GM19463 (cell line): ENCODE measurements at regions not wholly inside any gene's neighbourhood (a gene's known extent, or its start where the extent isn't known, plus 50 kb on each side); places are given as distances from the start of the nearest gene placed in this dataset.
"Not testable (repeated sequence)": the region's sequence is repeated elsewhere in the genome, so short reads cannot be mapped to it uniquely, and the experiment has no call there.

ENCODE experiments used
- ATAC-seq: cut with Tn5 transposase; IDR thresholded peaks from one replicate; pipeline ENCODE4 v1.9.1; 2021; ENCODE audit warnings: mild to moderate bottlenecking, moderate library complexity; ENCODE audit not compliant: unreplicated experiment

DNA sequence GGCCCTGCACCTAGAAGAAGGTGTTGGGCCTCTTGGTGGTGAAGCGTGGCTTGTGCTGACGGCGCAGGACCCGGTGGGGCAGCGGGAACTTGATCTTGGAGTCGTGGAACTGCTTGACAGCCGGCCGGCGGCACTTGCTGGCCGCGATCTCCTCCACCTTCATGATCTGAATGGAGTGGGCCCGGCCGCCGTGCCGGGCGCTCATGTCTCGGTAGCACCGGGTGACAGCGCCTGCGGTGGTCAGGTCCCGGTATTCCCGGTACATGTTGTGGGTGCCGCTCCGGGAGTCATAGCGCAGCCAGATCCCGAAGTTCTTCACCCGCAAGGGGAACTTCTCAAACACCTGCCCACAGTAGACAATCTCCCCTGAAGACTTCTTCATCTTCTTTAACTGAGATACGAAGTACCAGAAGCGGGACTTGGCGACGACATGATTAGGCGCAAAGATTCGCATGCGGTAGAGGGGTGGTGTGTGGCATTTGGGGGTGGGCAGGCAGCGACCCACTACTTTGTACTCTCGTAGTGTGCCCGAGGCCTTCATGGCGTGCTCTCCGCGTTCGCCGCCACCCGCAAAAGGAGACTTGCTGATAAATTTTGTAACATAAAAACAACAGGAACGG is 92.1 kb upstream of the MSH6 start:
- ATAC-seq: not testable (repeated sequence)

DNA sequence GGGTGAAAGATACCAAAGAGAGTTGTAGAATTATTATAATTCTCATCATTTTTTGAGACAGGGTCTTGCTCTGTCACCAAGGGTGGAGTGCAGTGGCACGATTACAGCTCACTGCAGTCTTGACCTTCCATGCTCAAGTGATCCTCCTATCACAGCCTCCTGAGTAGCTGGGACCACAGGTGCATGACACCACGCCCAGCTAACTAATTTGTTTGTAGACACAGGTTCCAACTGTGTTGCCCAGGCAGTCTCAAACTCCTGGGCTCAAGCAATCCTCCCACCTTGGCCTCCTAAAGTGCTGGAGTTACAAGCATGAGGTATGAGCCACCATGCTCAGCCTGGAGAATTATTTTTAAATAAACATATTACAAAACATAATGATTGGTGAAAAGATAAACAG is 92.8 kb upstream of the MSH6 start:
- no peak for ATAC-seq

DNA sequence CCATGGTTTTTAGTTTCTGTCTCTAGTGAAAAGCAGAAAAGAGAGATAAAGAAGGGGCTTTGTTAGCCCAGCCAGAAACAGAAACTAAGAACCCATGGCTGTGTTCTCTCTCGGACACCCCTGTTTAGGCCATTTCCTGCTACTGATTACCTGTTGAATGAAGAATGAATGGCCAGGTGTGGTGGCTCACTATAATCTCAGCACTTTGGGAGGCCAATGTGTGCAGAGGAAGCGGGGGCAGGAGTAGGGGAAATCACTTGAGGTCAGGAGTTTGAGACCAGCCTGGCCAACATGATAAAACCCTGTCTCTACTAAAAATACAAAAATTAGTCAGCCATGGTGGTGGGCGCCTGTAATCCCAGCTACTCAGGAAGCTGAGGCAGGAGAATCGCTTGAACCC is 93.8 kb upstream of the MSH6 start:
- peak; percentile 65 for ATAC-seq

DNA sequence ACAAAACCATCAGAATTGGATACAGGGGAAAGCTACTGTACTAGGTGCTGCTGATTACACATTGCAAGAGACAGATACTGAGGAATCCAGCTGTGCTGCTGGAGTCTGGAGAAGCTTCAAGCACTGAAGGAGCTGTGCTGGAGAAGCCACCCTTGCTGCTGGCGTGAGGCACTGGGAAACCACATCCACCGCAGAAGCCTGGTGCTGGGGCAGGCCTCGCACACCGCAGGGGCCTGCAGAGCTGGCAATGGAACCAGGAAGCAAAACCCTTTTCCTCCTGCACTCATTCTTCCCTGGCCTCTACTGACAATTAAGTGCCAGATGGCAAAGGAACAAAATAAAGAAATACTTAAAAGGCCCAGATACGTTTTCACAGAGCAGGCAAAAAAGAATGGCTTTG is 94.4 kb upstream of the MSH6 start:
- ATAC-seq: no peak

DNA sequence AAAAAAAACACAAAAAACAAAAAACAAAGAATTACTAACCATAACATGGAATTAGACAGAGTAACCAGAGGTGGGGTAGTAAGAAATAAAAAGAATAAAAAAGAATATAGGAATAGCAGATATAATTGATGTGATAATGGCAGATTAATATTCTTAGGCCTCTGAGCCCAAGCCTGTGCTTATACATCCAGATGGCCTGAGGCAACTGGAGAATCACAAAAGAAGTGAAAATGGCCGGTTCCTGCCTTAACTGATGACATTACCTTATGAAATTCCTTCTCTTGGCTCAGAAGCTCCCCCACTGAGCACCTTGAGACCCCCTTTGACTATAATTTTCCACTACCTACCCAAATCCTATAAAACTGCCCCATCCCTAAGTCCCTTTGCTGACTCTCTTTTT is 95.1 kb upstream of the MSH6 start:
- ATAC-seq: no peak

DNA sequence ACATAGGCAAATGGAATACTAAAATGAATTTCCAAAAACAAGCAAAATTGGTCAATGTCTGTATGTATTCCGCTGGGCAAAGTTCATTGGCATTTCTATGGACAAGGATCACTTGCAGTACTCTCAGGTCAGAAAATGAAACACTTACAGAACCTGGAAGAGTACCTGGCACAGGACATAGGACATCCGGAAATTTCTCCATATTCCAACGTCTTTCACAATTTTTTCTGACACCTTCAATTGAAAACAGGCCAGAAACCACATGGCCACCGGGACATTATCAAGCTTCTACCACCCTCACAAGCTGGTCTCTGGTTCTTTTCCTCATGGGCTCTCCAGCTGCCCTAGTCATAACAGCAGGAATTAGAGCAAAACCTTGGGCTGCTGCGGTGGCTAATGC is 96.9 kb upstream of the MSH6 start:
- ATAC-seq: no peak

DNA sequence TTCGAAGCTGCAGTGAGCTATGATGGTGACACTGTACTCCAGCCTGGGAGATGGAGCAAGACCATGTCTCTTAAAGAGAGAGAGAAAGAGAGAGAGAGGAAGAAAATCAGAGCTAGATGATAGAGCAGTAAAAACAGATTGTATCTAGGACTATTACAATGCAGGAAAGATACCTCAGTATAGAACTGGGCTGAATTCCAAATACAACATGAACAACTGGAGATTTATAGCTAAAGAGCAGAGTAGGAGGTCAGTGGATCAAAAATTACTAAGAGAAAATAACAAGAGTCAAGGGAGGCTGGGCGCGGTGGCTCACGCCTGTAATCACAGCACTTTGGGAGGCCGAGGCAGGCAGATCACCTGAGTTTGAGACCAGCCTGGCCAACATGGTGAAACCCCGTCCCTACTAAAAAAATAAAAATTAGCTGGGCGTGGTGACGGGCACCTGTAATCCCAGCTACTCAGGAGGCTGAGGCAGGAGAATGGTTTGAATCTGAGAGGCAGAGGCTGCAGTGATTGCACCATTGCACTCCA is 100.7 kb upstream of the MSH6 start:
- ATAC-seq: no peak

DNA sequence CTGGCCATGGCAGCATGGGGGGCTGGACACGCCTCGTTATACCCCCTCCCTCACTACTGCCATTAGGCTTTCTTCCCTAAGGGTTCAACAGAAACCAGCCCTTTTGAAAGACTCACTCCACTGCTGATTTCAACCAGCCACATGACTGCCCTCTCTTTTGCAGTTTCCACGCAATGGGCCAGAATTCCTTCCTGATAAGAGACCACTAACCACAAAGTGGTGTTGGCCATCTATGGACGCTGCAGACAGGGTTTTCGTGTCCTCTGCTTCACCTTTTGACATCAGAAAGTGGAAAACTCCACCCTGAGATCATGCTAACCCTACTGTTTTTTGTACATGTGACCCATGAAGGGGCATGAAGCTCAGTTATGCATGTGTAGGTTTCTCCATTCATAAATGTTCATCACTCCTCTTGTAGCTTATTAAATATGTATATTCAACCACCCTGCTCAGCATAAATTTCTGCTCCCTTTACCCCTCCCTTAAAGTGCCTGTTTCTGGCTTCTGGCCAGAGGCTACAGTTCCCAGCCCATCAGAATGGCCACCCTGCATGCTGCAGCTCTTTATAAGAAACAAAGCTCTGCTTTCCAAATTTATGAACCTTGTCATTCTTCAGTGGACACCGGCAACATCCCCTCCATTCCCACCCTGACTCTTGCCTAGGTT is 105.6 kb upstream of the KCNK12 start:
- no peak for ATAC-seq

DNA sequence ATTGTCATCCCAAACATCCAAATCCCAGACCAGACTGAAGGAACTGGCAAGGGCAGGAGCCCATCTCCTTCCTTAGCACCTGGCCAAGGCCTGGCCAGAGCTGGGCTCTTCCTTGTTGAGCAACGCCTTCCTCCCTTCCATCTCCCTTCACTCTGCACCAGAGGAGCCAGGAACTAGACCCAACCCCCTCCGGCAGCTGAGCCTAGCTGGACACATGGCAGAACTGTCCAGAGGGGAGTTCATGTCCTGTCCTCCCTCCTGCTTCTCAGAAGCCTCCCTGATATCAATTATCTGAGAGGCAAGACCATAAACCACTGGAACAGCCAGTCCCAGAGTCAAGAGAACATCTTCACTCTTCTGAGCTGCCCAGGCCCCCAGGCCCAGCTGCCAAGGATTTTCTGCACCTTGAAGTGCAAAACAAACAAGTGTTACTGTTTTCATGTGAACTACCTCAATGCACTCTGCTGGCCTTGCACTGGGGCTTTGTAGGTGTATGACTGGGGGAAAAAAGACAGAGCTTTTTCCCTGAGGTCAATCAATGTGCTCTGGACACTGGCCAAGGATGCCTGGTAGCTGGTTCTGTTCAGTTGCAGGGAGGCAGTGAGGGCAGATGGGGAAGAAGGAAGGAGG is 104.5 kb upstream of the KCNK12 start:
- ATAC-seq: no peak

DNA sequence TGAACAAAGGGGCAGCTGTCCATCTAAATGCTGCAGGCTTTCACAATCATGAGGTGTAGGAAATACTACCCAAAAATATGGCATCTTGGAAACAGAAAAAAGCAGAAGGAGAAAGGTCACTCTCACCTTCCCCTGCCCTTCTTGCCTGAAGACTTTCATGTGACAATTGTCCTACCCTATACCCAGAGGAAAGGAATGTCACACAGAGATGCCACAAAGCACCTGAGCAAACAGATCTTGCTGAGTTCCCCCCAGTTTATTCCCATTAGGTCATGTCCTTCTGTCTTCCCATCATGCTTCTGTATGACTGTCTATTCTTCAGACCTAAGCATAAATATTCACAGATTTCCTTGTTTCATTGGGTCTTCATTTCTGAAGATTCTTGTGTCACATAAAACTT is 95.5 kb upstream of the KCNK12 start:
- ATAC-seq: no peak

DNA sequence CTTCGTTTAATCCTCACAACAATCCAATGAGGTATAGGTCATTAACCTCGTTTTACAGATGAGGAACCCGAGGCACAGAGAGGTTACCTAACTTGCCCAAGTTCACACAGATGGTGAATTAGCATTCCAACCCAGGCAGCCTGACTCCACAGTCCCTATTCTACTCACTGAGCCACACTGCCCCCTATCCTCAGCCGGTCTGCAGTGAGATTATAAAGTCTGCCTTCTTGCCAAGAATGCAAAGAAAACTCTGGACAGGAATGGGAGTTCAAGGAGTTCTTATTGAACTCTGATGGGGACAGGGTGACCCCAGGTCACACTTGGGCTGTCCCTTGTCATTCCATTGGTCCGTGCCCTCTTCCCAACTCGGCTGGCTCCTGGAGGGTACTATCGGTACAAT is 94.0 kb upstream of the KCNK12 start:
- ATAC-seq: no peak

DNA sequence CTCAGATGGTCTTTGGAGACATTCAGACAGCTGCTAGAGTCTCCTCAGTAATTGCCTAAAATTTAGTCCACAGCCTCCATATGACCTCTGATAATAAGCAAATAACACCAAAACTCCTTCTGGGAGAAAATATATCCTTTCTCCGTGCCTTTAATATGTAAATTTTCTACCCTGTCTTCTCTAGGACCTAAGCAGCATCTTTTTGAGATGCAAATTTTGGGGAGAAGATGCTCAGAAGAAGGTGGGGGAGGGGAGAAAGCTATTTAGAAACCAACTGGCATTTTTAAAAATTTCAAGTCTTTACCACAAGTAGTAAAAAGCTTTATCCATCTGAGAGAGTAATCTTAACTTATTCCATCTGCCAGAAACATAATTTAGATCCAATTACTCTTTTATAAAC is 91.8 kb upstream of the KCNK12 start:
- no peak for ATAC-seq

DNA sequence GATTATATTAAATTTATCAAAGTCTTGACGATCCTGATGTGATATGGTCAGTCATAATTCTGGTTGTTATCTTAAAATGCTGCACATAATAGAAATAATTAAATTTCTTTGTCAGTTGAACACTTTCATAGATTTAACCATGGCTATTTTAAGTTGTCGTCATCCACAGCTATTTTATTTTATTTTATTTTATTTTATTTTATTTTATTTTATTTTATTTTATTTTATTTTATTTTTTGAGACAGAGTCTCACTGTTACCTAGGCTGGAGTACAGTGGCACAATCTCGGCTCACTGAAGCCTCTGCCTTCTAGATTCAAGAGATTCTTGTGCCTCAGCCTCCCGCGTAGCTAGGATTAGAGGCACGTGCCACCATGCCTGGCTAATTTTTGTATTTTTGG is 90.5 kb upstream of the KCNK12 start:
- no peak for ATAC-seq

DNA sequence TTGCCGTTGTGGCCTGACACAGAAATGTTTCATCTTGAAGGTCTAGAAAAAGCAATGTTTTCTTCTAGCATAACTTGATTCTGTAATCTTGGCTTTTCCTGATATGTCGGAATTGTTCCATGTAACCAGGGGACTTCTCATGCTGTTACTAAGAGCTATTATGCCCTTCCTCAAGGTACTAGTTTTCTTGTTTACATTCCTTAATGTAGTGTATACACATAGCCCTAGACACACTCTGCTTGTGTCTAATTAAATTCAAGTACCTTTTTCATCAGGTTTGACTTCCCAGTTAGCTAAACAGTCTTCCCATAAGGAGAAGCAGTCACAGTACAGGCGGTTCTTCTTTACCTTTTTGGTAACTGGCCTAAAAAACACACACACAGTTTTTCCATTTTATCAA is 89.4 kb upstream of the KCNK12 start:
- ATAC-seq: no peak

DNA sequence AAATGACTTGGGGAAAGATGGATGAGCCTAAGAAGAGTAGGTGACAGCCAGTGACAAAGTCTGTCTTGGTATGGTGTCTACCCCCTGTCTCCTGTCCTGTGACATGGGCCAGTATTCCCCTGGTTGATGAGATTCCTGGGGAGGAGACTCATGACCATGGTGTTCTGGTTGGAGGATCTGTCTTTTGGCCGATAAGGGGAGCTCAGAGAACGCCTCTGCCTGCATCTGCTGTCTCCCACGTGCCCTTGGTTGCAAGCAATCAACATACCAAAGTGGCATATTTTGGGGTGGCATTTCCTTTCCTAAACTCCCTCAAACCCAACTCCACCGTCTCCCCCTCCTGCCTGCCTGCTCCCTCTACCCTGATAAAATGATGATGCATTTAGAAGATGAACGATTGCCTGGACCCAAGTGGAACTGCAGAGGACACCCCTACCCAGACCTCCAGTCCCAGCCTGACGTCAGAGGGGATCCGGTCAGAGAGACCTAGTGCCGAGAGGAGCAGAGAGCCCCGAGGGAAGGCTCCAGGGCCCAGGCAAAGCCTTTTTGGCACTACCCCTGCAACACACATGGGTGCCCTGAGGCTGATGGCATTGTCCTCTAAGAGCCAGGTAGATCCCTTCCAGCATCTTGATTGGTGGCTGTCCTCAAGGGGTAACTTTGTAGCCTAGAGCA is 88.0 kb upstream of the KCNK12 start:
- ATAC-seq: no peak

DNA sequence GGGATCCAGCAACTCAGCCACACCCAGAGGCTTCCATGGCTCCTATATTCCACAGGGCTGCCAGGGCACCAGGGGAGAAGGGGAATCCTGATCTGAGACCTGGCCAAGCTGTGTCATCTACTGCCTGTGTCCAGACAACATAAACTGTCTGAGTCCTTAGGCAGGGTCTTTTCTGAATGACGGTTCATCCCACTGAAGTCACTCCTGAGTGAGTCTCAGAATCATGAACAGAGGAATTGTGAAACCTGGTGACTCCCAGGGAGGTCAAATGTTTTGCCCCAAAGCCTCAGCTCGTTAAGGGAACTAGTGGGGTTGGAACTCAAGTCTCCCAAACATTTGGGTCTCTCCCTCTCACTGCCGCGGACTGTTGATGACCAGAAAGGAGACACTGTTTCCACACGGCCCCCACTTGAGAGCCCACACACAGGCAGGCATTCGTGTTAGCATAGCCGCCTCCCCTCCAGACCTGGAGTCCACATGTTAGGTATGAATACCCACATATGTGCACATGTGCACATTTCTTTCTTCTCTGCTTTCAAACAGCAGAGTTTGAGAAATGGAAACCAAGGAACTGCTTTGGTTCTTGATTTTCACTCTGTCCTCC is 87.2 kb upstream of the KCNK12 start:
- no peak for ATAC-seq

DNA sequence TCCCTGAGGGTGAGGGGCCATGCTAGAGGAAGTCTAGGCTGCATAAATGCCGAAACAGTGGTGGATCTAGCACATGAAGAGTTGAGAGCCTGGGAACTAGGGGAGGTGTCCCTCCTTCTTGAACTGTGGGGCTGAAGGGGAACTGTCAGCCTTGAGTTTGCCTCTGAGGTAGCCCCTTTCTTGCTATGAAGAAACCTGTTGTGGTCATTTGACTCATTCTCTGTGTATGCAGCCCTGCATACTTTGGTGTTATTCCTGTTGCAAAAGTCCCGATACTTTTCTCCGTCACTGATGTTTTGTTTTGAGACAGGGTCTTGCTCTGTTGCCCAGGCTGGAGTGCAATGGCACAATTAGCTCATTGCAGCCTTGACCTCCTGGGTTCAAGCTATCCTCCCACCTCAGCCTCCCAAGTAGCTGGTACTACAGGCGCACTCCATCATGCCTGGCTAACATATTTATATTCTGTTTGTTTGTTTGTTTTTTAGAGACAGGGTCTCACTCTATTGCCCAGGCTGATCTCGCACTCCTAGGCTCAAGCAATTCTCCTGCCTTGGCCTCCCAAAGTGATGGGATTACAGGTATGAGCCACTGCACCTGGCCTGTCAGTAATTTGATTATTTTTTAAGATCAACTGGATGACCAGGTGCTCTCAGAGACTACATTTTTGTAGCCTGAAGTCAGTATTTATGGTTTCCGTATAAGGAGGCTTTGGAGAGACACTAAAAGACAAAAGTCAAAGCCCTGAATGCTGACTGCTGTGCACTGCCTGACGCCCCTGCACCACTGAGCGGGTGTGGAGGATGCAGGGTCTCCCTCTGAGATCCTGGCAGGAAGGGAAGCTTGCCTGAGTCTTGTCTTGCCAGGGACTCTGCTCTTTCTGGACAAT is 86.2 kb upstream of the KCNK12 start:
- no peak for ATAC-seq

DNA sequence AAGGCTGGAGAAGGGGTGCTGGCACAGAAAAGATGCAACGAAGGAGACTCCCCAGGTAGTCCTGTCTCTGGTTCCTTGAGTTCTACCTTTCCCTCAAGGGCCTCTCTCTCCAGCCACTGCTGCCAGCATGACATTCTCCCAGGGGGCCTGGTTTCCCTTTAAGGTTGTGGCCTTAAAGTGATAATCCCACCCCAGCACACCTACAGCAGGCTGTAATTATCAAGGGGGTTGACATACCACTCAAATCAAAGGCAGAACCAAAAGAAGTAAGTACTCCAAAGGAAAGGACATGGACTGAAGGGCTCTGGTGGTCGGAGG is 84.7 kb upstream of the KCNK12 start:
- no peak for ATAC-seq

DNA sequence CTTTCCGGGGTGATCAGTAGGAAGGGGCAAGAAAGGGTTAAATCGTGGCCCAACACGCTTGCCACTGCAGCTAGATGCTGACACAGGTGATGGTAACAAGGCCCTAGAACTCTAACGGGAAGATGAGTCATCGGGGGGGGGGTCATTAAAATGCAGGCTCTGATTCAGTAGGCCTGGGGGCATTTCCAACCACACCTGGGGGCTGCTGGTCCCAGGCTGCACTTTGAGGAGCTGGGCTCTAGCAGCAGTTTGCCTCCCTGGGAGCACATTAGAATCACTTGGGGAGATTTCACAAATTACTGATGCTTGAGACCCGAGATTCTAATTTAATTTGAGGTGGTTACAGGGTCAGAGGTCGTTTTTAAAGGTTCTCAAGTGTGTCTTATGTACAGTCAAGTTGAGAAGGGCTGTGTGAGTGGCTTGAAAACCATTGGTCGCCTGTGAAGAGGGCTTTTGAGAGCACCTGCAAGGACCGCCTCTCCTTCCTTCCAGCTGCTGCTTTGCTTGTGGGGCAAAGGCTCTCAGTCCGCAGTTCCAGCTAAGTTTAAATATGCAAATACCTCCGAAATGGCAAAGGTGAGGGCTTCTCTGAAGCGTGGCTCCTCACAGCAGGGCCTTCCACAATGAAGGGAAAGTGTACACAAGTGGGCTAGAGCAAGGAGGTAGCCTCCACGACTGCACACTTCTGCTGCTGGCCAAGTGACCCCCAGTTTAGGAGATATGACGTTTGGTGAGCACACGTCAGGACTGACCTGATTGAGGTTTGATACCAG is 84.2 kb upstream of the KCNK12 start:
- ATAC-seq: peak; percentile 78
